Right atrium auricular region (tissue), 2 donors: ENCODE measurements at regions not wholly inside any gene's neighbourhood (a gene's known extent, or its start where the extent isn't known, plus 50 kb on each side); places are given as distances from the start of the nearest gene placed in this dataset.

Experiments
- DNase-seq: peaks from one replicate; pipeline ENCODE4 v3.0.0-alpha.2; 2019; ENCODE audit warnings: low spot score
- H3K27ac ChIP-seq, 2 donors: fragments of 200-600 bp; sonication (generic); 1 replicate in 1 of 2; 2 replicates in 1 of 2; pipeline ENCODE4 v1.5.1; 2016 to 2019
- H3K27me3 ChIP-seq, 2 donors: fragments of 200-600 bp; sonication (generic); one replicate each; pipeline versions ENCODE4 v1.5.1 to v1.6.0; 2017 to 2019
- H3K36me3 ChIP-seq: fragments of 200-600 bp; sonication (generic); one replicate; pipeline ENCODE4 v1.5.1; 2016
- H3K4me1 ChIP-seq, 2 donors: fragments of 200-600 bp; sonication (generic); one replicate each; pipeline versions ENCODE4 v1.5.1 to v1.6.0; 2017 to 2019
- H3K4me3 ChIP-seq, 2 donors: fragments of 200-600 bp; sonication (generic); 1 replicate in 1 of 2; 2 replicates in 1 of 2; pipeline ENCODE4 v1.5.1; 2017 to 2019; ENCODE audit warnings: mild to moderate bottlenecking in 1 of 2, moderate library complexity in 1 of 2
- H3K9me3 ChIP-seq, 2 donors: fragments of 200-600 bp; sonication (generic); one replicate each; pipeline ENCODE4 v1.5.1; 2019
- TF ChIP-seq, protein P1 (sequence below), 2 donors: fragments of 200-600 bp; sonication (generic); IDR thresholded peaks; one replicate each; pipeline ENCODE4 v1.5.1; 2019; ENCODE audit warnings: antibody characterized with exemption in 2 of 2

DNA sequence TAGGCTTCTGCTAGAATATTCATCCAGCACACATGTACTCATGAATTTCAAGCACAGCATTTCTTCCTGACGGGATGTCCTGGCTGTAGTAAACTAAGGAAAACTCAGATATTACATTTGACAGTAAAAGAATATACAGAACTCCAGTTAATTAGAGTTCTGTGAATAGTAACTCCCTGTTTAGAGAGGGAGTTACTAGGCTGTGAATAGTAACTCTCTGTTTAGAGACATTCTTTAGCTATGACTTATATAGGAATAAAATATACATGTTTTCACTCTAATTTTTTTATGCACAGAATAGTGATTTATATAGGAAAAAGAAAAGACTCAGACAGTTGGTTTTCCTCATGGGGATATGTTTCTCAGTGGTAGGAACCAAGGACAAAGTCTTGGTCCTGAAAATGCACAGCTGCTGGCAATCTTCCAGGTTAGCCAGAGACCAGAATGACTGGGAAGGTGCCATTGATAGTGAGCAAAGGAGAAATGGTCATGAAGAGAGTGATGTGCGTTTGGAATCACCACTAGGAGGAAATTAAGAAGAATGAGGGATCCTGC lies 480.7 kb upstream of the THBS1 start:
- TF ChIP-seq, protein P1, sequence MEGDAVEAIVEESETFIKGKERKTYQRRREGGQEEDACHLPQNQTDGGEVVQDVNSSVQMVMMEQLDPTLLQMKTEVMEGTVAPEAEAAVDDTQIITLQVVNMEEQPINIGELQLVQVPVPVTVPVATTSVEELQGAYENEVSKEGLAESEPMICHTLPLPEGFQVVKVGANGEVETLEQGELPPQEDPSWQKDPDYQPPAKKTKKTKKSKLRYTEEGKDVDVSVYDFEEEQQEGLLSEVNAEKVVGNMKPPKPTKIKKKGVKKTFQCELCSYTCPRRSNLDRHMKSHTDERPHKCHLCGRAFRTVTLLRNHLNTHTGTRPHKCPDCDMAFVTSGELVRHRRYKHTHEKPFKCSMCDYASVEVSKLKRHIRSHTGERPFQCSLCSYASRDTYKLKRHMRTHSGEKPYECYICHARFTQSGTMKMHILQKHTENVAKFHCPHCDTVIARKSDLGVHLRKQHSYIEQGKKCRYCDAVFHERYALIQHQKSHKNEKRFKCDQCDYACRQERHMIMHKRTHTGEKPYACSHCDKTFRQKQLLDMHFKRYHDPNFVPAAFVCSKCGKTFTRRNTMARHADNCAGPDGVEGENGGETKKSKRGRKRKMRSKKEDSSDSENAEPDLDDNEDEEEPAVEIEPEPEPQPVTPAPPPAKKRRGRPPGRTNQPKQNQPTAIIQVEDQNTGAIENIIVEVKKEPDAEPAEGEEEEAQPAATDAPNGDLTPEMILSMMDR (IDR thresholded peaks at IDR 0.05), result no peak
- H3K27ac ChIP-seq, result no peak overlapping the region

DNA sequence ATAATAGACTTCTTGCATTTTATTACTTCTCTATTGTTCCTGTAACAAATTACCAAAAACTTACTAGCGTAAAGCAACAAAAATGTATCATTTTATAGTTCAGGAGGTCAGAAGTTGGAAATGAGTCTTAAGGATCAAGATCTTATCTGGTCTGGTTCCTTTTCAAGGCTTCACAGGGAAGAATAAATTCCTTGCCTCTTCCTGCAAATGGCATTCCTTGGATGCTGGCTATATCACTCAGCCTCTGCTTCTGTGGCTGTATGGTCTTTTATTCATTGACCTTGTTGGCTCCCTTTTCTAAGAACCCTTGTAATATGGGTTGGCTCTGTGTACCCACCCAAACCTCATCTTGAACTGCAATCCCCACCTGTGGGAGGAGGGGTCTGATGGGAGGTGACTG lies 478.4 kb upstream of the THBS1 start:
- Histone ChIP-seq H3K9me3 (no peaks in the 10 kb centered on the region), H3K4me3 (no peak overlapping the region), H3K27me3 (no peaks in the 10 kb centered on the region), H3K36me3 (no peaks in the 10 kb centered on the region), H3K27ac (no peak overlapping the region), H3K4me1 (peaks cover 0 to 6% of the 10 kb centered on the region in 2 donors)
- TF ChIP-seq, protein P1 (IDR thresholded peaks at IDR 0.05), result no peak
- DNase-seq, result no peak

More for the DNA sequence above, 480.7 kb upstream of the THBS1 start:
- Histone ChIP-seq H3K36me3 (no peaks in the 10 kb centered on the region), H3K27me3 (no peaks in the 10 kb centered on the region), H3K4me3 (no peak overlapping the region), H3K4me1 (peaks cover 0 to 6% of the 10 kb centered on the region in 2 donors), H3K9me3 (no peaks in the 10 kb centered on the region)
- no peak for DNase-seq

DNA sequence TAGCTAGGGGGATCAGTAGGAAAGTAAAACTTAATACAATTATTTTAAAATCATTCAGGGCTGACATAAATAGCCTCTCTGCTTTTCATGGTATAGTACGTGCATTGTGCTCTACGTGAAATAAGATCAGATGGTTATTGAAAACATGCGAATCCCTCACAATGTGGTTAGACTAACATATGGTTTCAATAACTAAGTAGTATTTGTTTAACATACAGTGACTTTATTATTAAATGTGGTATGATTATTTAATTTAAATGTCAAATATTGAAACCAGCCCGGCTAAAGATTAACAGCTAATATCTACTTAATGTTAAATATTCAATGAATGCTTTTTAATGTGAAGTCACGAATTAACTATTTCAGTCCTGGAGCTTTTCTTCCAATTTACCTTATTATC lies 473.9 kb upstream of the THBS1 start:
- TF ChIP-seq, protein P1 (IDR thresholded peaks at IDR 0.05), result no peak
- H3K36me3 ChIP-seq, result no peaks in the 10 kb centered on the region

DNA sequence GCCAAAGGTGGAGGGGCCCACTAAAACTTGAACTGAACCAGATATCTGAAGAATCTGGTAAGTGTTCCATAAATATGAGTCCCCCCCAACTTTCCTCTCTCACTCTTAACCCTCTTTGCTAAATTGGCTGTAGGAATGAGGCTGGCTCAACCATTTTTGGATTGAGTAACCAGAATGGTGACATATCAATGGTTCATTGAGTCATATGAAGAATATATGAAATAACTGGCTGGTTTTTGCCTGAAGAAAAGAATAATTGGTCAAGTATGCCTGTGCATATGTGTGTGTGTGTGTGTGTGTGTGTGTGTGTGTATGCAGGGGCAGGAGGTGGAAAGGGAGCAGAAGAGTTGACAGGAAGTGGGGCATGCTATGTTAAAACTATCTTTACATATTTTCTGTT lies 472.9 kb upstream of the THBS1 start:
- H3K4me1 ChIP-seq, result no peaks in the 10 kb centered on the region
- TF ChIP-seq, protein P1 (IDR thresholded peaks at IDR 0.05), result no peak
- H3K27ac ChIP-seq, result no peak overlapping the region
- no peak for DNase-seq
- no peak overlapping the region for H3K4me3 ChIP-seq
- H3K27me3 ChIP-seq, result no peaks in the 10 kb centered on the region
- H3K36me3 ChIP-seq, result no peaks in the 10 kb centered on the region
- H3K9me3 ChIP-seq, result no peaks in the 10 kb centered on the region

More for the DNA sequence above, 473.9 kb upstream of the THBS1 start:
- Histone ChIP-seq H3K27me3 (no peaks in the 10 kb centered on the region), H3K4me3 (no peak overlapping the region), H3K9me3 (no peaks in the 10 kb centered on the region), H3K4me1 (no peaks in the 10 kb centered on the region), H3K27ac (no peak overlapping the region)
- no peak for DNase-seq

DNA sequence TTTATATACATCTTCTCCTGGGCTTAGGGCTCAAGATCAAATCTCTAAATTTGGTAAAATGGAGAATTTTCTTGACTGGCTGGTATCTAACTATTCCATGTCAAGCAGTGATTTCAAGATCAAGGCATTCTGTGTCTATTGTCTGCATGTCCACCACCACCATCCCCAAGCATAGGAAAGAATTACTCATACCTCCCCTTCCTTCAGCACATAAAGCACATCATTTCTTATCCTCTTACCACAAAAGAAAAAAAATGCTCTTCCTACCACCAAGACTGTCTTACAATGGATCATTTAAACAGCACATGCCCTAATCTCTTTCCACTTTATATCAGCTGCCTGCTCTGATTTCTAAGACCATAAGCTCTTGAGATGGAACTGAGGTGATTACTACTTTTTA lies 470.5 kb upstream of the THBS1 start:
- Histone ChIP-seq H3K9me3 (no peaks in the 10 kb centered on the region), H3K27me3 (no peaks in the 10 kb centered on the region), H3K4me1 (no peaks in the 10 kb centered on the region), H3K36me3 (no peaks in the 10 kb centered on the region), H3K27ac (no peak overlapping the region), H3K4me3 (no peak overlapping the region)
- TF ChIP-seq, protein P1 (IDR thresholded peaks at IDR 0.05), result no peak
- DNase-seq, result no peak

DNA sequence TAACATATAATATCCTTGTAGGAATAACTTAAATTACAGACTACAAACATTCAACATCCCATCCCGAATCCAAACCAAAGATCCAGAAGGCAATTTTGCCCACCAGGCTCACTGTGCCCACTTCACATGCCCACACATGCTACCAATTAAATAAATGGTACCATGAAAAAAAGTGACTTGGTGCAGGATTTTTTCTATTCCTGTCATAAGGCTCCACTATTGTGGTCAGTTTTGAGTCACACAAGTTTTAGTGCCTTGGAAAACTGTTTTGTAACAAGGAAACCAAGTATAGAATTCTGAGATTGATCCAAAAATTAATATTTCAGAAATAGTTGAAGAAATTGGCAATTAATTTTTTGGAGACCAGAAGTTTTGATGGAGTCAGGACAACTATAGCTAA lies 470.1 kb upstream of the THBS1 start:
- no peak for DNase-seq
- Histone ChIP-seq H3K4me3 (no peak overlapping the region), H3K4me1 (no peaks in the 10 kb centered on the region), H3K36me3 (no peaks in the 10 kb centered on the region), H3K27me3 (no peaks in the 10 kb centered on the region), H3K27ac (no peak overlapping the region), H3K9me3 (no peaks in the 10 kb centered on the region)
- TF ChIP-seq, protein P1 (IDR thresholded peaks at IDR 0.05), result no peak
